Thyroid gland (tissue), 4 donors: ENCODE measurements at regions not wholly inside any gene's neighbourhood (a gene's known extent, or its start where the extent isn't known, plus 50 kb on each side); places are given as distances from the start of the nearest gene placed in this dataset.

ENCODE experiments used
- POLR2A ChIP-seq, 2 donors: fragments of 450-650 bp; IDR thresholded peaks; one replicate each; pipeline ENCODE4 v1.6.1; 2017; ENCODE audit warnings: antibody characterized with exemption in 2 of 2, mild to moderate bottlenecking in 2 of 2, moderate library complexity in 1 of 2
- TF ChIP-seq, protein P1 (sequence below), 6 experiments: fragments of 200-600 bp in 3 of 6; fragments of 450-650 bp in 3 of 6; sonication (generic) in 3 of 6; IDR thresholded peaks; one replicate each; pipeline ENCODE4 v1.5.1; 2016 to 2019; ENCODE audit warnings: antibody characterized with exemption in 6 of 6, mild to moderate bottlenecking in 2 of 6, inconsistent platforms in 1 of 6, moderate library complexity in 1 of 6

DNA sequence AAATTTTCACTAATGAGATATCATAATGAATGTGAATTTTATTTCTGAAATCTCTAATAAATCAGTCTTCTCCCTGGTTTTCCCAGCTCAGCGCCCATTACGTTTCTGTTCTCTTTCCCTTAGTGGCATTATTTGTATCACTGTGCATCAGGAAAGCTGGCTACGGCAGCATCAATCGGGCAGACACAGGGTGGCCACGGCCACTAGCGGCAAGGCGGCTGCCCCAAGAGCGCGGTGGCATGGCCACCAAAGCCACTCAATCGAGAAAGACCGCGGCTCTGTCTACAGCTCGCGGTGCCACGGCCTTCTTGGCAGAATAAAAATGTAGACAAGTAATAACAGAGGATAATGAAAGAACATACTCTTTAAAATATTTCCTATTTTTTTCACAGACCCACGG, 168.0 kb downstream of the RPIA start:
- TF ChIP-seq, protein P1, sequence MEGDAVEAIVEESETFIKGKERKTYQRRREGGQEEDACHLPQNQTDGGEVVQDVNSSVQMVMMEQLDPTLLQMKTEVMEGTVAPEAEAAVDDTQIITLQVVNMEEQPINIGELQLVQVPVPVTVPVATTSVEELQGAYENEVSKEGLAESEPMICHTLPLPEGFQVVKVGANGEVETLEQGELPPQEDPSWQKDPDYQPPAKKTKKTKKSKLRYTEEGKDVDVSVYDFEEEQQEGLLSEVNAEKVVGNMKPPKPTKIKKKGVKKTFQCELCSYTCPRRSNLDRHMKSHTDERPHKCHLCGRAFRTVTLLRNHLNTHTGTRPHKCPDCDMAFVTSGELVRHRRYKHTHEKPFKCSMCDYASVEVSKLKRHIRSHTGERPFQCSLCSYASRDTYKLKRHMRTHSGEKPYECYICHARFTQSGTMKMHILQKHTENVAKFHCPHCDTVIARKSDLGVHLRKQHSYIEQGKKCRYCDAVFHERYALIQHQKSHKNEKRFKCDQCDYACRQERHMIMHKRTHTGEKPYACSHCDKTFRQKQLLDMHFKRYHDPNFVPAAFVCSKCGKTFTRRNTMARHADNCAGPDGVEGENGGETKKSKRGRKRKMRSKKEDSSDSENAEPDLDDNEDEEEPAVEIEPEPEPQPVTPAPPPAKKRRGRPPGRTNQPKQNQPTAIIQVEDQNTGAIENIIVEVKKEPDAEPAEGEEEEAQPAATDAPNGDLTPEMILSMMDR (IDR thresholded peaks at IDR 0.05), result no peak
- no peak for TF ChIP-seq POLR2A (IDR thresholded peaks at IDR 0.05)
